HG03045 (cell line): ENCODE measurements at regions not wholly inside any gene's neighbourhood (a gene's known extent, or its start where the extent isn't known, plus 50 kb on each side); places are given as distances from the start of the nearest gene placed in this dataset.
"Not testable (repeated sequence)": the region's sequence is repeated elsewhere in the genome, so short reads cannot be mapped to it uniquely, and the experiment has no call there.

ENCODE experiments used
- ATAC-seq: cut with Tn5 transposase; IDR thresholded peaks from one replicate; pipeline ENCODE4 v1.9.1; 2021; ENCODE audit warnings: mild to moderate bottlenecking, moderate library complexity; ENCODE audit not compliant: unreplicated experiment

DNA sequence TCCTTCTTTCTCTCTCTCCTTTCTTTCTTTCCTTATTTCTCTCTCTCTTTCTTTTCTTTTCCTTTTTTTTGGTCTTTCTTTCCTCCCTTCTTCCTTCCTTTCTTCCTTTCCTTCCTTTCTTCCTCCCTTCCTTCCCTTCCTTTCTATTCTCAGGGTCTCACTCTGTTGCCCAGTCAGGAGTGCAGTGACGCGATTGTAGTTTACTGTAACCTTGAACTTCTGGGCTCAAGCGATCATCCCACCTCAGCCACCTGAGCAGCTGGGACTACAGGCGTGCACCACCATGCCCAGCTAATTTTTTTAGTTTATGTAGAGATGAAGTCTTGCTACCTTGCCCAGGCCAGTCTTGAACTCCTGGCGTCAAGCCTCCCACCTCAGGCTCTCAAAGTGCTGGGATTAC lies 83.8 kb upstream of the PPM1B start:
- no peak for ATAC-seq

DNA sequence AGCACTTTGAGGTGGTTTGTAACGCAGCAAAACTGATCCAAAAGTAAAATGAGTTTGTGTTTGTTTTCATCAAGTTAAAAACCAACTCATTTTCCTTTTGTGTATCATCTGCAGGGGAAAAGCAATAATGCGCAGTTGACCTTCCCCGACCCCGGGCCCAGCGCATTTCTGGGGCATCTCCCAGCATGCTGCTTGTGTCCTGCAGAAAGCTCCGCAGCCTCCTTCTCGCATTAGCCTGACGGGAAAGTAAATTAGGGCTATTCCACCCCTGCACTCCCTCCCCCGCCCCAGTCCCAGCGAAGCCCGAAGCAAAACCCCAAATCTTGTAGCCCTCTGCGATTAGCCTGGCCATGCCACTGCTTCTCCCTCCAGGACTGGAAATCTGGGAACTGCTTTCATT lies 82.0 kb upstream of the PPM1B start:
- ATAC-seq, result no peak

DNA sequence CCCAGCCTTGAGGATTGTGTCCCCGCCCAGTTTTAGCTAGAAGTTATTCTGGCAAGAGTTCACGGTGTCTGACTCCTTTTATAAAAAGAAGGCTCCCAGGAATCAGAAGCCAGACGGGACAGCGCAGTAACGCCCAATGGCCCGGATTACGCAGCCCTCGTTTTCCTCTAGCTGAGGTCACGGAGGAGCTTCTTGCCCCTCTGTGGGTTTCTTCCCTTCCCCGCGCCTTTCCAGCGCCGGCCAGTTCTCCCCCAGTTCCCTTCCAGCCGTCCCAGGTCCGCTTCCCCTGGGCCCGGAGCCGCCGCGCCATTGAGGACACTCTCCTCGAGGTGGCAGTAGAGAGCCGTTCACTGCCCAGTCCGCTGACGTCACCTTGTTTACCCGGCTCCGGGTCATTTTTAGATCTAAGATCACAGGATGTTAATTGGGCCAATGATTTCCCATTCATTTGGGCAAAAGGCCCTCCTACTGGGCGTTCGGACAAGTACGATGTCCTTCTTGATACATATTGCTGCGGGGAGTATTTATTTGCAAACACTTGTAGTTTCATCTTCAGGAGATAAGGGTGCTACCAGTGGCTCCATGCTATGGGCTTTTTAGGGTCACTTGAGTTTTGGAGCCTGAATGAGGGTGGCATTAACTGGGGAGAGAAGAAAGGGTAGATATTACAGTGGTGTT lies 81.5 kb upstream of the PPM1B start:
- peak; percentile 86 for ATAC-seq

DNA sequence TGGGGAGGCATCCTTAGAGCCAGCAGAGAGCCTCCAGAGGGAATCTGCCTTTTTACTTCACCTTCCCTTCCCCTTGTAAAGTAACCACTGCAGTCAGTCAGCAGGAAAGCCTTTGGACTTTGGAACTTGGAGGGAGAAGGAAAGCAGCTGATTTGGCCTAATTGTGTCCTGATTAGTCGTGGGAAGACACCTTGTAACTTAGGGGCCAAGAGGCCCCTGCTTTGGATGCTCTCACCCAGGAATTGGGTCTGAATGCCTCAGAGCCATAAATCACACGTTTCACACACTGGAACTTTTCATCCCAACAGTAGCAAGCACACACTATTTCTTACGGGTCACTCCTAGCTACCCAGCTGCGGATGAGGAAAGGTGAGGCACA lies 81.0 kb upstream of the PPM1B start:
- no peak for ATAC-seq

DNA sequence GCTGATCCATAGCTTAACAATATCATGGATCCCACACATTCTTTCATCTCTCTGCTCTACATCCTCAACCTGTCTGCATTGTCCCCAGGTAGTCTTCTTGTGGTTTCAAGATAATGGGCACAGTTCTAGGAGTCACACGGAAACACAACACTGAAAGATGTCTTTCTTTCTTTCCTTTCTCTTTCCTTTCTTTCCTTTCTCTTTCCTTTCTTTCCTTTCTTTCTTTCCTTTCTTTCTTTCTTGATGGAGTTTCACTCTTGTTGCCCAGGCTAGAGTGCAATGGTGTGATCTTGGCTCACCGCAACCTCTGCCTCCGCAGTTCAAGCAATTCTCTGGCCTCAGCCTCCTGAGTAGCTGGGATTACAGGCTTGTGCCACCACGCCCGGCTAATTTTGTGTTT lies 76.2 kb upstream of the PPM1B start:
- not testable (repeated sequence) for ATAC-seq

DNA sequence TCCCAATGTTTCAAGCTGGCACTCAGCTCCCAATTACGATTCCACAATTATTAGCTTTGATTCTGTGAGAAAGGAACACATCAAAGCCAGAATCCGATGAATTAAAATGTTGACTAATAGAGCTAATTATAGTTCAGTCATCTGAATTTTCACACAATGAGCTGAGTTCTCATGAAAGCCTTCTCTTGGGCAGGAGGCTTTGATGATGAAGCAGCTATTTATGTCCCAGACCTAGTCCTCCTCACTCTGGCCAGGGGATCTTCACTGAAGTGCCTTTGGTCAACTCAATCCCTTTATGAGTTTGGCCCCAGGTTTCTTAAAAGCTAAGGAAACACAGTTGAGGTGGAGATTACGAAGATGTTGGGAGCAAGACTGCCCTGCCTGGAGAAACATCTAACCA lies 74.7 kb upstream of the PPM1B start:
- no peak for ATAC-seq

DNA sequence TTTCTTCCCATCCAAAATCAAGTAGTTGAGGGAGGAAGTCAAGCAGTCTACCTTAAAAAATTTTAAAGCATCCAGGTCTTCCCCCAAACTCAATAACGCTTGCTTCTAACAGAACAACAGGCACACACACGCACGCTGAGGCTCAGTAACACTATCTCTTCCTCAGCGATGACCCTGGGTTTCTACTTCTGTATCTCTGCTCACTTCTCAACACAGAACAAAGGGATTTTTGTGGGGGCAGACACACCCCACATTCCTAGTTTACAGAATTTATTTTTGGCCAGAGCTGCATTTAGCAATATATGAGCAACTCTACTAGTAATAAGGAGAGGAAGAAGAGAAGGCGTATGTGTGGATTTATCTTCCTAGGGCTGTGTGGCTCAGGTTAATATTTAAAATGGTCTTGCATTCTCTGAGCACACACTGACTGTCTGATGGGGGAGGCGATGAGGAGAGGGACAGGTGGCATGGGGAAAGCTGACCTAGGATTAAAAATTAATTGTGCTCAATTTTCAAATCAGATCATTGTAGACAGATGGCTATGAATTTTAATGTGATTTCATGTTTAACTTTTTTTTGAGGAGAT lies 71.3 kb upstream of the PPM1B start:
- ATAC-seq, result no peak

DNA sequence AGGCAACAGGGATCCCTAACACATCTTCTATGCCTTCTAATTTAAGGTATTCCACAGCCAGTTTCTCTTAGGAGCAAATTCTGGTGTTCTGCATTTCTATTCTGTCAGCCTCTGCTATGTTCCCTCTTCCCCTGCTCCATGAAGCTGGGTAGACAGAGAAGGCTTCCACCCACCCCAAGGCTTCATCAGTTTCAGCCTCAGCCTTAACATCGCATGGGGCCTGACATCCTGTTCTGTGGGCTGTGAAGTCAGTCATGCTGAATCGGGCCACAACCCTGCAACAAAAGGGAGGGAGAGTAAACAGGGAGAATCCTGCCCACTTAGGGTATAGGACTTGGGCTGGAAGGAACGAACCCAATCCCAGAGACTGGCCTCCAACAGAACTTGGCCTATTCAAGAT lies 70.6 kb upstream of the PPM1B start:
- no peak for ATAC-seq

DNA sequence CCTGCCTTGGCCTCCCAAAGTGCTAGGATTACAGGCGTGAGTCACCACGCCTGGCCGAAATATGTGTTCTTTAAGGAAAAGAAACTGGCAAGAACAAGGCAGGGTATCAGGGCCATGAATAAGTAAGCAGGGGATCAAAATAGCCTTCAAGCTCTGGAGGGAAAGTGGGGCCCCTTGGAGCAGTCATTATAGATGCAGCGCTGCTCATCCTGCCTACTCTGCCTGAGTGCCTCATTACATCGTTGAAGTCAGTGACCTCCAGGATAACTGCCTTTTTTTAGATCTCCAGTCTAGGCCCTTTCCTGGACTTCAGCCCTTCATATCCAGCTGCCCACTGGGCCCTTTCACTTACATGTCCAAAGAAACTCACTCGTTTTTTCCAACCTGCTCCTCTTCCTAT lies 69.8 kb upstream of the PPM1B start:
- ATAC-seq, result no peak

DNA sequence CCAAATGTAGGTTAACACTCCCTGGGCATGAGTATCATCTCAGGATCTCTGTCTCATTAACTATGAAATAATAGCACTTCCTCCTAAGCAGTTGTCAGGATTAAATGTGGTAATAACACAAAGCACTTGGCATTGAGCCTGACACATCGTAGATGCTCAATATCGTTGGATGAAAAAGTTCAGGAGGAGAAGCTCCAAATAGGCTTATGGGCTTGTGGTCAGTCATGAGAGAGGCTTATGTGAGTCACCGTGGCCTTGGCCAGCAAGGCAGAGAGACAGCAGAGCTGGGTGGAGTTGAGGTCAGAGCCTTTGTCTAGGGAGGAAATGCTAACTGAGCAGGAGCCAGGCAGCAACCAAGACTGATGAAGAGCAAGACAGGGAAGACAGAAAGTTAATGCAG lies 68.3 kb upstream of the PPM1B start:
- no peak for ATAC-seq

DNA sequence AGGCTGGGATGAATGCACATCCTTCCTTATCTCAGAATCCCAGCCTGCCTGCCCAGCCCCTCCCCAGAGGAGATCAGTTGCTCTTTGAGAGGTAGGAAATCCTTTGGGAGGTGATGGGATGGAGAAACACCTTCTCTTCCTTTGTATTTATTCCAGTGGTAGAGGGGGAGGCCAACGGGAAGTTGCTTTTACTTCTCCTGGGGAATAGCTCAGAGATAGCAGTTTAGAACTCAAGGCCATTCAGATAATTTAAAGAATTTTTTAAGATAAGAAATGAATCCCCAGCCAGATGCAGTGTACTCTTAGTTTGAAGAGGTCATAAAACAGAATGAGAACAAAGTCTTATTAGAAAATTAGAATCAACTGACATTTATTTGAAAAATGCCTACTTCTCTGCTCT lies 67.4 kb upstream of the PPM1B start:
- no peak for ATAC-seq

DNA sequence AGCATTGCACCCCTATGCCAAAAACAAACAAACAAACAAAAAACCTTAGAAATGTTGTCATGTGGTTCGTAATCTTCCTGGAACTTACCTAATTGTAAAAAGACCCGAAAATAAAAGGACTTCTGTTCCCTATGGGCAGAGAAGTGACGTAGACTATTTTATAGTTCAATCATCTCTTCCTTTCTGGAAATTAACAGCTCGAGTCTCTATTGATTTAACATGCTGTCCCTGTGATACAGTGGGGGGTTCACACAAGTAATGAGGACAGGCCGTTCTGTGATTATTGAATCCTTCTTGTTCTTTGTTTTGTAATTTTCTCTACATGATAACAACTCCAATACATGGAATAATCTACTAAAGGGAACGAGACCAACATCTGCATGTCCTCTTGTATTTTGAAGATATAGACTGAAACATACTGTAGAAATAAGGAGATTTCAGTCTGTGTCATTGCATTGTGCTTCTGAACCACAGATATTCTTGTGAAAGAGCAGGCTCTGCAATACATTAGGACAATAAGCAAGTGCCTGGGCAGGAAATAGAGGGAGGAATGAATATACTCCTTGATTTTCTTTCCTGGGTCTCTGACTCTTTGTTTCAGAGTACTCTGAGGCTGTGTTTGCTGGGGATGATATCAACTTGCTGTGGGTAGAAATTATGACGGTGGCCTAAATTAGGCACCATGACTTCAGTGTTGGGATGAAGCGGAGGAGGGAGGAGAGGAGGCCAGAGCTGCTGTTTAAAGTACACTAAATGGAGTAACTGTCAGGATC lies 65.7 kb upstream of the PPM1B start:
- no peak for ATAC-seq

DNA sequence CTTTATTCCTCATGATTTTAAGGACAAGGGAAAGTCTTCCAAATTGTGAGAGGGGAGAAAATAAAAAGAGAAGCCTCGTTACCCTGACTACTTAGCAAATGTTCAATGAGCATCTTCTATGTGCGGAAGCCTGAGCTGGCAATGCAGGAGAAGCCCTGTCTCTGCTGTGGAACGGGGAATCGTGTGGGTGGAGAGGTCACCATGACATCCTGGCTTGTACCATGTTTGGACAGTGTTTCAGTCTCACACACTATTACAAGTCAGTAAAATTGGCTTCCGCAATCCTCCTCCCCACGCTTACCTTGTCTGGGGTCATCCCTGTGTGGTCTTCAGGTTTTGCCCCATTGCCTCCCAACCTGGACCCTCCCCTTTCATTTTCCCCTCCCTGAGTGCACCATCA lies 65.0 kb upstream of the PPM1B start:
- ATAC-seq, result no peak

DNA sequence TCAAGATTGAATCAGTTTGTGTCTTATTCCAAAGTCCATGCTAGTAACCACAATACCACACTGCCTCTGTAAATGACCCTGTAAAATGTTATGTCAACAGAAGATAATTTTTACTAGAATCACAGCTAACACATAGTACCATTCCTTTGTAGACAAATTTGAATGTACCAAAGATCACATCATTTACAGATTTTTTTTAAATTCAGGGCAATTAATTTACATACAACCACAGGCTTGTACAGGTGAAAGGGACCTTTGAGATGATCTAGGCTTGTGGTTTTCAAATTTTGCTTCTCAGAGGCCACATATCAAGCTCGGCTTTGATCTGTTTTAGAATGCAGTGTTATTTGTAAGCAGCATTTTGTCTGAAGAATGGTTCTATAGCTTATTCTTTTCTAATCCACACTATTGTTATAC lies 63.8 kb upstream of the PPM1B start:
- no peak for ATAC-seq

DNA sequence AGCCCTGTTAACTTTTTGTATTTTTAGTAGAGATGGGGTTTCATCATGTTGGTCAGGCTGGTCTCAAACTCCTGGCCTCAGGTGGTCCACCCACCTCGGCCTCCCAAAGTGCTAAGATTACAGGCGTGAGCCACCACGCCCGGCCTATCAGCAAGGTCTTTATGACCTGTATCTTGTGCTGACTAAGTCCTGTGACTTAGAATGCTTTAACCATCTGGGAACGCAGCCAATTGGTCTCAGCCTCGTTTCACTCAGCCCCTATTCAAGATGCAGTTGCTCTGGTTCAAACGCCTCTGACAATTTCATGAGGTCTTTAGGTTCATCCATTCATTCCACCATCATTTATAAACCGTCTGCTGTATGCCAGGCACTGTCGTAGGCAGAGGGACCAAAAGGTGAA lies 62.2 kb upstream of the PPM1B start:
- not testable (repeated sequence) for ATAC-seq

DNA sequence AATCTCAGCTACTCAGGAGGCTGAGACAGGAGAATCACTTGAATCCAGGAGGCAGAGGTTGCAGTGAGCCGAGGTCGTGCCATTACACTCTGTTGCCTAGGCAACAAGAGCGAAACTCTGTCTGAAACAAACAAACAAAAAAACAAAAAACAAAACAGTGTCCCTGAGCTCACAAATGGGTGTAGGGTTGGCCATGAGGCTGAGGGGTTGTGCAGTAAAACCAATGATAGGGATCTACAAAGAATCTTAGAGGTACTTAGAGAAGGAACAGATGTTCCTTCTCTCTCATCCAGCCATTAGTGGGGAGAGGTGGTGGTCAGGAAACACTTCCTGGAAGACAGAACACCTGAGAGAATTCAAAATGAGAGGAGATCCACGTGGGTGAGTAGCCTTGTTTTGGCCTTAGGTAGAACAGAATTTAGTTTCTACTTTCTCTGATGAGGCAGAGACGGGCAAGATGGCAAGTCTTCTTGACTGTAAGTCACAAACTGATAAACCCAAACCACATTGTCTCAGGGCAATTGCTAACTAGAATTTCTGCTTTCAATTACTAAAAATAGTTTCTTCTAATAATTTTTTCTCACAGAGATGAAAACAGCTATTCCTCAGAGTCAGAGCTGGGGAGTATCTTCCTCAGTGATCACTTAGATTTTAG lies 61.5 kb upstream of the PPM1B start:
- ATAC-seq, result no peak

DNA sequence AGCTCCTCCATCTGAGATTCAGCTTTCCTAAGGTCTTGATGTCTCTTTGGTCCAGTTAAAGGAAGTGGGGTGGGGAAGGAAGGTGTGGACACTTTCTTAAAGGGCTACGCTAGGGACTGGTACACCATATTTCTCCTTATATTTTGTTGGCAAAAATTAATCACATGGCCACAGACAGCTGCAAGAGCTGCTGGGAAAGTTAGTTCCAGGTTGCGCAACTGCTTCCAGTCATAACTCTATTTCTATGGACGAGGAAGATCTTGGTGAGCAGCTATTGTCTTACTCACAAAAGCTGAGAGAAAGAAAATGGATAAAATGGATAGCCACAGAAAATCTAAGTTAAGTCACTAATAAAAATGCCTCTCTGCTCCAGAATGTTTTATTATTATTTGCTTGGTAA lies 60.7 kb upstream of the PPM1B start:
- ATAC-seq, result no peak

DNA sequence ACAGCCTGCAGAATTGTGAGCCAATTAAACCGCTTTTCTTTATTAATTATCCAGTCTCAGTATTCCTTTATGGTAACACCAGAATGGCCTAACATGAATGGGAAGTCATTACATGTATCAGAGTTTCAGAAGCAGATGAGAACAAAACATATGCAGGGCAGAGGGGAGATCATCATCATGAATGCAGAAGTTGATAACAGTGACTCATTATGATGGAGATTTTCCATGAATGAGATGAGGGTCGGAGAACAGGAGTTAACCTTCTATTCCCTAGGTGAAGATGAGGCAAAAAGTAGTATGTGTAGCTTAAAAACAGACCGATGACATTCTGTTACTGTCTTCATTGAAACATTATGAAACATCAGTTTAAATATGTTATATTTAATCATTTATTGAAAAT lies 59.5 kb upstream of the PPM1B start:
- ATAC-seq, result no peak

DNA sequence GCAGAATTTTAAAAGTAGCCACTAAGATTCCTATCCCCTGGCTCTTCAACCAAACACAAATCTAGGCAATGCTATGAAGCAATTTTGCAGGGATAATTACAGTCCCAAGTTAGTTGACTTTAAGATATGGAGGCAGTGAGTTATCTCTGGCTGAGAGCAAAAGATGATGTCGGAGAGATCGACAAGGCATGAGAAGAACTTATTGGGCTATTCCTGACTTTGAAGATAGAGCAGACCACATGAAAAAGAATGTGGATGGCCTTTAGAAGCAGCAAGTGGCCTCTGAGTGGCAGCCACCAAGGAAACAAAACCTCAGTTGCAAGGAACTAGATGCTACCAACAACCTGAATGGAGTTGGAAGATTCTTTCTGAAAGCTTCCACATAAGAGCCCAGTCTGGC lies 58.2 kb upstream of the PPM1B start:
- ATAC-seq, result no peak

DNA sequence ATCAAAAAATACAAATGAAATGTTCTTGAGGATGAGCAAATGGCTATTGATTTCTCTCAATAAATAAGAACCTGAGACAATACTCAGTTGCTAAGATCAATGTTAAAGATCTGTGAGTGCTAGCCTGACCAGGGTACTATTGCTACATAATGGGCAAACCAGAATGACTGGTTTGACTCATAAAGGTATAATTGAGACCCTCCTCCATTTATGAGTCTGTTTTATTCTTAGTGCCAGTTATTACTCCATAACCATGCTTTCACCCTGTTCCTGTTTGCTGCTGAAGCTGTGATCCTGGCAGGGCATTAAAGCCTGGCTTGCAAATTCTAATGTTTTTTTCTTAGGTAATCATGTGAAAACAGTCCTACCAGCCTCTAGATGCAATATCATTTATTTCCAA lies 56.6 kb upstream of the PPM1B start:
- ATAC-seq, result no peak

DNA sequence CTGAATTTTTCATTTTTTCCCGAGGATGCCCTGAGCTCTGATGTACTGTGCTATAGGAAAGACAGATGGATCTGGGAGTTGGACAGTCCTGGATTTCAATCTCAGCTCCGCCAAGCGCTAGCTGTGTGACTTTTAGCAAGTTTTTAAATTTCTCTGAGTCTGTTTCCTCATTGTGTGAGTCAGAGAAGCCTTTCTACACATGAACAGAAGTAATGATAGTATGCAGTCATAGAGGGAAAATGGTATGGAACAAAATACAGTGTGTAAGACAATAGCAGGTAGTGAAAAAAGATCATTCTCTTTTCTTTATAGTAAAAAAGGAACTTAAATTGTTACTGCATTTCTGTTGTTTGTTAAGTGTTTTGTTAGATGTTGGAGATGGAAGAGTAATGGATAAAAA lies 52.4 kb upstream of the PPM1B start:
- no peak for ATAC-seq

DNA sequence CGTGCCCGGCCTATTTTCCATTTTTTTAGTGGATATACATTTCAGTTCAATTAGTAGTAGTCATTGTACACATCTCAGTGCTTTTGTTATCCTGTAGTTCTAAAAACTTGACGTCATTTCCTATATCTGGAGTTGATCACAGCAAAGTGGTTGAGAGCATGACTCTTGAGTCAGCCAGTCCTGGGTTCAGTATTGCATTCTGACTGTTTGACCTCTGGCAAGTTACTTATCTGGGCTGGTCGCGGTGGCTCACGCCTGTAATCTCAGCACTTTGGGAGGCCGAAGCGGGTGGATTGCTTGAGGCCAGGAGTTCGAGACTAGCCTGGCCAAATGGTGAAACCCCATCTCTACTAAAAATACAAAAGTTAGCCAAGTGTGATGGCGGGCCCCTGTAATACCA lies 50.4 kb upstream of the PPM1B start:
- ATAC-seq, result no peak
